Spinal cord (tissue), 9 donors: ENCODE measurements at regions not wholly inside any gene's neighbourhood (a gene's known extent, or its start where the extent isn't known, plus 50 kb on each side); places are given as distances from the start of the nearest gene placed in this dataset.

ENCODE experiments used
- DNase-seq, 6 donors: peaks; one replicate each; pipeline versions ENCODE4 v3.0.0 to v3.0.0-alpha.2; 2013 to 2015; ENCODE audit warnings: low spot score in 6 of 6, low read depth in 4 of 6
- H3K27ac ChIP-seq: one replicate; pipeline ENCODE4 v1.5.1; 2013; ENCODE audit warnings: low read depth, low read length, control low read depth
- H3K27me3 ChIP-seq: one replicate; pipeline ENCODE4 v1.6.1; 2013; ENCODE audit warnings: low read length; ENCODE audit not compliant: control insufficient read depth, insufficient read depth
- H3K36me3 ChIP-seq: one replicate; pipeline ENCODE4 v1.6.1; 2013; ENCODE audit warnings: low read length; ENCODE audit not compliant: control insufficient read depth, insufficient read depth
- H3K4me1 ChIP-seq: one replicate; pipeline ENCODE4 v1.6.1; 2013; ENCODE audit warnings: low read length; ENCODE audit not compliant: control insufficient read depth, insufficient read depth
- H3K4me3 ChIP-seq: one replicate; pipeline ENCODE4 v1.5.1; 2013; ENCODE audit warnings: low read depth, low read length, control low read depth
- H3K9me3 ChIP-seq: one replicate; pipeline ENCODE4 v1.6.1; 2013; ENCODE audit warnings: low read length; ENCODE audit not compliant: control insufficient read depth, insufficient read depth
- WGBS: methylation state at CpG from one replicate; pipeline ENCODE4 v1.1.5; 2013; ENCODE audit warnings: missing lambda C conversion rate; ENCODE audit not compliant: insufficient coverage; 5-methylcytosine and 5-hydroxymethylcytosine counted together
- donor health status: healthy.

GRCh38 chr3:43855674-43856299, 165.0 kb downstream of the ABHD5 start:
- H3K27ac ChIP-seq = no peak overlapping the region
- peaks cover 3% of the 10 kb centered on the region for H3K4me1 ChIP-seq
- H3K27me3 ChIP-seq = peaks cover 19% of the 10 kb centered on the region
- peak in 3 of 6 donors; percentile 15 to 70 (median 70) for DNase-seq
- H3K36me3 ChIP-seq = no peaks in the 10 kb centered on the region
- 31% methylated on average over 2 of the region's 3 CpGs for WGBS
- no peaks in the 10 kb centered on the region for H3K9me3 ChIP-seq
- H3K4me3 ChIP-seq = no peak overlapping the region

- Histone ChIP-seq H3K27me3 (peaks cover 19% of the 10 kb centered on the region), H3K4me1 (peaks cover 3% of the 10 kb centered on the region), H3K4me3 (no peak overlapping the region), H3K9me3 (no peaks in the 10 kb centered on the region), H3K27ac (no peak overlapping the region), H3K36me3 (no peaks in the 10 kb centered on the region)
- WGBS = 76% methylated on average over 7 of the region's 7 CpGs
- DNase-seq = no peak
Measured at GRCh38 chr3:43856351-43856750, 165.6 kb downstream of the ABHD5 start.

- DNase-seq = no peak
- H3K36me3 ChIP-seq = no peaks in the 10 kb centered on the region
- no peak overlapping the region for H3K4me3 ChIP-seq
- peaks cover 3% of the 10 kb centered on the region for H3K4me1 ChIP-seq
- H3K27ac ChIP-seq = no peak overlapping the region
- WGBS = 85% methylated on average over 3 of the region's 5 CpGs
- peaks cover 19% of the 10 kb centered on the region for H3K27me3 ChIP-seq
- H3K9me3 ChIP-seq = no peaks in the 10 kb centered on the region
Measured at GRCh38 chr3:43856761-43857160, 166.0 kb downstream of the ABHD5 start.

- H3K27me3 ChIP-seq = peaks cover 19% of the 10 kb centered on the region
- H3K4me3 ChIP-seq = no peak overlapping the region
- DNase-seq = no peak
- 76% methylated on average over 4 of the region's 6 CpGs for WGBS
- peaks cover 3% of the 10 kb centered on the region for H3K4me1 ChIP-seq
- no peak overlapping the region for H3K27ac ChIP-seq
- no peaks in the 10 kb centered on the region for H3K36me3 ChIP-seq
- no peaks in the 10 kb centered on the region for H3K9me3 ChIP-seq
Measured at GRCh38 chr3:43857361-43858293, 166.9 kb downstream of the ABHD5 start.

- DNase-seq = peak in 1 of 6 donors; percentile 74
- H3K36me3 ChIP-seq = no peaks in the 10 kb centered on the region
- H3K27me3 ChIP-seq = peaks cover 19% of the 10 kb centered on the region
- H3K9me3 ChIP-seq = no peaks in the 10 kb centered on the region
- peaks cover 3% of the 10 kb centered on the region for H3K4me1 ChIP-seq
- 20% methylated on average over 11 of the region's 14 CpGs for WGBS
- H3K27ac ChIP-seq = no peak overlapping the region
- H3K4me3 ChIP-seq = no peak overlapping the region
Measured at GRCh38 chr3:43858294-43858701, 167.6 kb downstream of the ABHD5 start.

GRCh38 chr3:43859766-43860165, 169.0 kb downstream of the ABHD5 start:
- Histone ChIP-seq H3K9me3 (no peaks in the 10 kb centered on the region), H3K27me3 (peaks cover 19% of the 10 kb centered on the region), H3K4me1 (peaks cover 2% of the 10 kb centered on the region), H3K27ac (no peak overlapping the region), H3K4me3 (no peak overlapping the region), H3K36me3 (no peaks in the 10 kb centered on the region)
- 83% methylated on average over 1 of the region's 3 CpGs for WGBS
- no peak for DNase-seq

GRCh38 chr3:43861635-43862034, 170.9 kb downstream of the ABHD5 start:
- Histone ChIP-seq H3K27ac (no peak overlapping the region), H3K4me1 (no peaks in the 10 kb centered on the region), H3K36me3 (no peaks in the 10 kb centered on the region), H3K9me3 (no peaks in the 10 kb centered on the region), H3K27me3 (peaks cover 14% of the 10 kb centered on the region), H3K4me3 (no peak overlapping the region)
- 91% methylated on average over 1 of the region's 3 CpGs for WGBS
- DNase-seq = no peak

GRCh38 chr3:43862470-43862869, 171.7 kb downstream of the ABHD5 start:
- no peak overlapping the region for H3K4me3 ChIP-seq
- WGBS = 91% methylated on average over 2 of the region's 4 CpGs
- H3K9me3 ChIP-seq = no peaks in the 10 kb centered on the region
- peaks cover 12% of the 10 kb centered on the region for H3K27me3 ChIP-seq
- H3K27ac ChIP-seq = no peak overlapping the region
- DNase-seq = no peak
- no peaks in the 10 kb centered on the region for H3K4me1 ChIP-seq
- no peaks in the 10 kb centered on the region for H3K36me3 ChIP-seq

GRCh38 chr3:43862992-43863805, 172.5 kb downstream of the ABHD5 start:
- Histone ChIP-seq H3K4me1 (no peaks in the 10 kb centered on the region), H3K9me3 (no peaks in the 10 kb centered on the region), H3K36me3 (no peaks in the 10 kb centered on the region), H3K27me3 (peaks cover 7% of the 10 kb centered on the region), H3K27ac (no peak overlapping the region), H3K4me3 (no peak overlapping the region)
- 89% methylated on average over 7 of the region's 8 CpGs for WGBS
- no peak for DNase-seq
